ENCODE measurements at regions not wholly inside any gene's neighbourhood (a gene's known extent, or its start where the extent isn't known, plus 50 kb on each side); places are given as distances from the start of the nearest gene placed in this dataset.
A peak's percentile ranks its signal among the peaks of the same experiment; 100 is the strongest.

DNA sequence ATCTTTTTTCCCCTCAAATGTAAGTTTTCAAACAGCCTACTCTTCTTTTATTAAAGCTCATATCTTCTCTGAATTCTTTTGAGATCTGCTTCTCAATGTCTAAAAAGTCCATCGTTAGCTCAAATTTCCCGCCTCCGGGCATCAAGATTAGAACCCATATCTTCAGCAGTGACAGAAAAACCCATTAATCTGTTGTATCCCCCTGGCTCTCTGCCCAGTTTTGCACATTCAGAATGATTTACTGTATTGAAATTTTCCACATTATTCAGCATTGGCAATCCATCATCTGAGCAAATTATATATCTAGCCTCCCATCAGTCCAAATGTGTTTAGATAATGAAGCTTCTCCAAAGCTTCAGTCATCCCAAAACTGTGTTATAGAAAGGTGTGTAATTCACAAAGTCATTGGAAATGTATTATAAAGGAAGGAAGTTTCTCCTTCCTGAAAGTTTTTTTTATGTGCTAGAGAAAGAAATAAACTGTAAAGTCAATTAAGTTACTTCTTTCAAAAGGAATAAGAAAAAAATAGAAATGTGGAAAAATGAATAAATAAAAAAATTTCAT is 849.9 kb downstream of the MAT2B start:
- POLR2A ChIA-PET = no interaction called here
- no peaks in the 10 kb centered on the region for H3K36me3 Mint-ChIP-seq (ENCODE audit: insufficient read depth, unreplicated experiment)
- no peaks in the 10 kb centered on the region for H3K27me3 Mint-ChIP-seq (ENCODE audit: insufficient read depth, unreplicated experiment)
- CTCF ChIA-PET = no interaction called here
- no peaks in the 10 kb centered on the region for H3K9me3 Mint-ChIP-seq (ENCODE audit: unreplicated experiment)
- no peak overlapping the region for H3K4me3 Mint-ChIP-seq (ENCODE audit: unreplicated experiment)
- H3K27ac Mint-ChIP-seq (ENCODE audit: low read depth, unreplicated experiment) = no peak overlapping the region
- peaks cover 7% of the 10 kb centered on the region for H3K4me1 Mint-ChIP-seq (ENCODE audit: insufficient read depth, unreplicated experiment)
- no peak for DNase-seq (ENCODE audit: unreplicated experiment)
- TF ChIP-seq, protein P1, sequence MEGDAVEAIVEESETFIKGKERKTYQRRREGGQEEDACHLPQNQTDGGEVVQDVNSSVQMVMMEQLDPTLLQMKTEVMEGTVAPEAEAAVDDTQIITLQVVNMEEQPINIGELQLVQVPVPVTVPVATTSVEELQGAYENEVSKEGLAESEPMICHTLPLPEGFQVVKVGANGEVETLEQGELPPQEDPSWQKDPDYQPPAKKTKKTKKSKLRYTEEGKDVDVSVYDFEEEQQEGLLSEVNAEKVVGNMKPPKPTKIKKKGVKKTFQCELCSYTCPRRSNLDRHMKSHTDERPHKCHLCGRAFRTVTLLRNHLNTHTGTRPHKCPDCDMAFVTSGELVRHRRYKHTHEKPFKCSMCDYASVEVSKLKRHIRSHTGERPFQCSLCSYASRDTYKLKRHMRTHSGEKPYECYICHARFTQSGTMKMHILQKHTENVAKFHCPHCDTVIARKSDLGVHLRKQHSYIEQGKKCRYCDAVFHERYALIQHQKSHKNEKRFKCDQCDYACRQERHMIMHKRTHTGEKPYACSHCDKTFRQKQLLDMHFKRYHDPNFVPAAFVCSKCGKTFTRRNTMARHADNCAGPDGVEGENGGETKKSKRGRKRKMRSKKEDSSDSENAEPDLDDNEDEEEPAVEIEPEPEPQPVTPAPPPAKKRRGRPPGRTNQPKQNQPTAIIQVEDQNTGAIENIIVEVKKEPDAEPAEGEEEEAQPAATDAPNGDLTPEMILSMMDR (IDR thresholded peaks at IDR 0.05; ENCODE audit: unreplicated experiment) = no peak
- intact Hi-C loops (cut with micrococcal nuclease) = no loop called here
- no TSS peak for BruUV-seq (replicated peaks)

DNA sequence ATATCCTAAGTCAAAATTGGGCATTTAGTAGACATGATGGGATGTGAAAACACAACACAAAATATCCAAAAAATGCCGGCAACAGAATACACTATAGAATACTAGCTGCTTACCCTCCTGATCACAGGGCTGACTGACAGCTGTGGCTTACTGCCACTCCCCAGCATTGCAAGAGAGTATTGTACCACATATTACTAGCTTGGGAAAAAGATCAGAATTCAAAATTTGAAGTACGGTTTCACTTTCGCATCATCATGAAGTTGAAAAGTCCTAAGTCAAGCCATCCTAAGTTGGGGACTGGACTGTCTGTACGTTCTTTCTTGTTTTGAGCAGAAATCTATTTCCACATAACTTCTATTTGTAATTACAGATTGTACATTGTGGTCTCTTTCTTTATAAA is 851.4 kb downstream of the MAT2B start:
- H3K27me3 Mint-ChIP-seq (ENCODE audit: insufficient read depth, unreplicated experiment) = no peaks in the 10 kb centered on the region
- no peak for DNase-seq (ENCODE audit: unreplicated experiment)
- H3K9me3 Mint-ChIP-seq (ENCODE audit: unreplicated experiment) = no peaks in the 10 kb centered on the region
- H3K4me3 Mint-ChIP-seq (ENCODE audit: unreplicated experiment) = no peak overlapping the region
- CTCF ChIA-PET = interaction anchor here (0.6 kb wide), 1 partner anchor 101 kb away, joined by 3 read pairs; no protein-coding TSS in a partner anchor
- POLR2A ChIA-PET = no interaction called here
- intact Hi-C loops (cut with micrococcal nuclease) = no loop called here
- no peak overlapping the region for H3K27ac Mint-ChIP-seq (ENCODE audit: low read depth, unreplicated experiment)
- TF ChIP-seq, protein P1 (IDR thresholded peaks at IDR 0.05; ENCODE audit: unreplicated experiment) = no peak
- H3K4me1 Mint-ChIP-seq (ENCODE audit: insufficient read depth, unreplicated experiment) = peaks cover 7% of the 10 kb centered on the region
- BruUV-seq (replicated peaks) = no TSS peak
- no peaks in the 10 kb centered on the region for H3K36me3 Mint-ChIP-seq (ENCODE audit: insufficient read depth, unreplicated experiment)

DNA sequence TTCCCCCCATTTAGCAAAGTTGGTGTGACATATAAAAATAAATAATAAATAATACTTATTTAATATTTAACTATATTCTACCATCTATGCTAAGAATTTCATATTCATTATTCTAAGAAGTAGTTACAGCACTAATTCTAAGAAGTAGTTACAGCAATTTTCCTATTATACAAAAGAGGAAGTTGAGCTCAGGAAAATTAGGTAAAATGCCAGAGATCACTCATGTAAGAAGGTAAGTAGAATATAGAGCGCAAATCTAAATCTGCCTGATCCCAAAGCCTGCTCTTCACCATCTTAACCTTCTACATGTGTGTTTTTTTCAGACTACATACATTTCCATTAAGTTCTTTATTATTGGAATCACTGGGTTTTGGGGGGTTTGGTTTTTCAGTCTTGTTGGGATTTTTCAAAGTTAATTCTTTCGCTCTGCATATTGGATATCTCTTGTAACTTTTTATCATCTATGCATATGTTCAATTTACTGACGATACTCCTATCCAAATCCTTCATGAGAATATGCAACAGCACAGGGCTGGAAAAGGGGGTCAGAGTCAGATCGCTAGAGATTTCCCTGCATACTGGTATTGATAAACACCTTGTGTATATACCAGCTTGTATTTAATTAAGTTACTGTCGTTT is 852.1 kb downstream of the MAT2B start:
- BruUV-seq (replicated peaks) = no TSS peak
- CTCF ChIA-PET = interaction anchor here (0.6 to 1.1 kb wide), 2 partner anchors 11 to 102 kb away, joined by 3 read pairs; no protein-coding TSS in a partner anchor
- no peaks in the 10 kb centered on the region for H3K27me3 Mint-ChIP-seq (ENCODE audit: insufficient read depth, unreplicated experiment)

DNA sequence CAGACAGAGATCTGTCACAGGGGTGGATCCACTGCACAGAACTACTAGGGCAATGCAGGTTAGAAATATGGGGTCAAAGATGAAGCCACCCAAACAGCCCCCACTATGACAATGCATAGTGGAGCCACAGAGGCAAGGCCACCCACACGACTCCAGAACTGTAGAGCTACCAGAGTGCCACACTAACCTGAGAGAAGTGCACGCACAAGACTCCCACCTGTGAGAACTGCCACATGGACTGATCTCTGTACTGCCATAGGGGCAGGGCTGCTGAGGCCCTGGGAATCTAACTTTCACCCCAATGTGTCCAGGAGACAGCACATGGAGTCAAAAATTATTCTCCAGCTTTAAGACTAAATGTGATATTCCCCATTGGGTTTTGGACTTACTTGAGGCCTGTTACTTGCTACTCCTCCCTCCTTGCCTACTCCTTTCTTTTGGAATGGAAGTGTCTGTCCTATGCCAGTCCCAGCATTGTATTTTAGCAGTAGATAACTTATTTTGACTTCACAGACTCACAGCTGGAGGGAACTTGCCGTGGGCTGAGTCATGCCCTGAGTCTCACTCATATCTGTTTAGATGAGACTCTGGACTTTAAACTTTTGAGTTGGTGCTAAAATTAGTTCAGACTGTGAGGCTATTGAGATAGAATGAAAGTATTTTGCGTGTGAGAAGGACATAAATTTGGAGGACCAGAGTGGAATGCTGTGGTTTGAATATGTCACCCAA is 853.3 kb downstream of the MAT2B start:
- H3K27ac Mint-ChIP-seq (ENCODE audit: low read depth, unreplicated experiment) = no peak overlapping the region
- peak; percentile 34 for DNase-seq (ENCODE audit: unreplicated experiment)
- H3K27me3 Mint-ChIP-seq (ENCODE audit: insufficient read depth, unreplicated experiment) = no peaks in the 10 kb centered on the region
- BruUV-seq (replicated peaks) = no TSS peak
- CTCF ChIA-PET = interaction anchor here (0.6 to 1.1 kb wide), 2 partner anchors 12 to 1447 kb away, joined by 3 to 4 read pairs; no protein-coding TSS in a partner anchor
- H3K36me3 Mint-ChIP-seq (ENCODE audit: insufficient read depth, unreplicated experiment) = no peaks in the 10 kb centered on the region
- H3K4me3 Mint-ChIP-seq (ENCODE audit: unreplicated experiment) = no peak overlapping the region
- peaks cover 7% of the 10 kb centered on the region for H3K4me1 Mint-ChIP-seq (ENCODE audit: insufficient read depth, unreplicated experiment)
- intact Hi-C loops (cut with micrococcal nuclease) = no loop called here
- H3K9me3 Mint-ChIP-seq (ENCODE audit: unreplicated experiment) = no peaks in the 10 kb centered on the region
- POLR2A ChIA-PET = interaction anchor here (1.1 kb wide), 2 partner anchors 11 to 13 kb away, joined by 3 read pairs; no protein-coding TSS in a partner anchor
- TF ChIP-seq, protein P1 (IDR thresholded peaks at IDR 0.05; ENCODE audit: unreplicated experiment) = no peak

More for the DNA sequence above, 852.1 kb downstream of the MAT2B start:
- POLR2A ChIA-PET = interaction anchor here (1.1 kb wide), 1 partner anchor 12 kb away, joined by 3 read pairs; no protein-coding TSS in a partner anchor
- H3K4me1 Mint-ChIP-seq (ENCODE audit: insufficient read depth, unreplicated experiment) = peaks cover 7% of the 10 kb centered on the region
- no peaks in the 10 kb centered on the region for H3K9me3 Mint-ChIP-seq (ENCODE audit: unreplicated experiment)
- no peak for DNase-seq (ENCODE audit: unreplicated experiment)
- no peak overlapping the region for H3K27ac Mint-ChIP-seq (ENCODE audit: low read depth, unreplicated experiment)
- intact Hi-C loops (cut with micrococcal nuclease) = no loop called here
- no peak overlapping the region for H3K4me3 Mint-ChIP-seq (ENCODE audit: unreplicated experiment)
- TF ChIP-seq, protein P1 (IDR thresholded peaks at IDR 0.05; ENCODE audit: unreplicated experiment) = no peak
- no peaks in the 10 kb centered on the region for H3K36me3 Mint-ChIP-seq (ENCODE audit: insufficient read depth, unreplicated experiment)

Data from MCF 10A (cell line).